ENCODE measurements at regions not wholly inside any gene's neighbourhood (a gene's known extent, or its start where the extent isn't known, plus 50 kb on each side); places are given as distances from the start of the nearest gene placed in this dataset.

DNA sequence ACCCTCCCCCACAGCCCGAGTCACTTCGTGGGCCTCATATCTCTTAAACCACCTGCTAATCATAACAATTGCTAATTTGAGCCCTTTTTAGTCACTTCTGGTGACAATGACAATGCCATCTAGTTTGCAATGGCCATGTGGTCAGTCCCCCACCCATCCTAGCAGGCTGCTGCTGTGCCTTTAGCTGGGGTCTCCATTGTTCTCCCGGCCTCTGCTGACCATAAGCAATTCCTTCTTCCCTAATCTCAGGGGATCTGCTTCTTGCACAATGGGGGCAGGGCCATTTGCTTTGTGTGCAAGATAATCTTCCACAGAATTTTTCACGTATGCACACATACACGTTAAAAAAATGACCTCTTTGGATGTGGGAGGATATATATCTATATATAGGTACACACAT is 406.1 kb upstream of the ONECUT1 start:
- TF ChIP-seq POLR2A (IDR thresholded peaks at IDR 0.05), result no peak
- TF ChIP-seq, protein P1, sequence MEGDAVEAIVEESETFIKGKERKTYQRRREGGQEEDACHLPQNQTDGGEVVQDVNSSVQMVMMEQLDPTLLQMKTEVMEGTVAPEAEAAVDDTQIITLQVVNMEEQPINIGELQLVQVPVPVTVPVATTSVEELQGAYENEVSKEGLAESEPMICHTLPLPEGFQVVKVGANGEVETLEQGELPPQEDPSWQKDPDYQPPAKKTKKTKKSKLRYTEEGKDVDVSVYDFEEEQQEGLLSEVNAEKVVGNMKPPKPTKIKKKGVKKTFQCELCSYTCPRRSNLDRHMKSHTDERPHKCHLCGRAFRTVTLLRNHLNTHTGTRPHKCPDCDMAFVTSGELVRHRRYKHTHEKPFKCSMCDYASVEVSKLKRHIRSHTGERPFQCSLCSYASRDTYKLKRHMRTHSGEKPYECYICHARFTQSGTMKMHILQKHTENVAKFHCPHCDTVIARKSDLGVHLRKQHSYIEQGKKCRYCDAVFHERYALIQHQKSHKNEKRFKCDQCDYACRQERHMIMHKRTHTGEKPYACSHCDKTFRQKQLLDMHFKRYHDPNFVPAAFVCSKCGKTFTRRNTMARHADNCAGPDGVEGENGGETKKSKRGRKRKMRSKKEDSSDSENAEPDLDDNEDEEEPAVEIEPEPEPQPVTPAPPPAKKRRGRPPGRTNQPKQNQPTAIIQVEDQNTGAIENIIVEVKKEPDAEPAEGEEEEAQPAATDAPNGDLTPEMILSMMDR (IDR thresholded peaks at IDR 0.05), result no peak
